HG02840 (cell line): ENCODE measurements at regions not wholly inside any gene's neighbourhood (a gene's known extent, or its start where the extent isn't known, plus 50 kb on each side); places are given as distances from the start of the nearest gene placed in this dataset.
"Not testable (repeated sequence)": the region's sequence is repeated elsewhere in the genome, so short reads cannot be mapped to it uniquely, and the experiment has no call there.

Experiments
- ATAC-seq: cut with Tn5 transposase; IDR thresholded peaks from one replicate; pipeline ENCODE4 v1.9.1; 2021; ENCODE audit warnings: mild to moderate bottlenecking, moderate library complexity, moderate number of reproducible peaks; ENCODE audit not compliant: unreplicated experiment, low FRiP score

GRCh38 chr17:71599583-71599982 lies 521.2 kb upstream of the SOX9 start:
- not testable (repeated sequence) for ATAC-seq

GRCh38 chr17:71600137-71600789 lies 520.6 kb upstream of the SOX9 start:
- ATAC-seq: no peak

- no peak for ATAC-seq
Observed at GRCh38 chr17:71601894-71602504, 518.8 kb upstream of the SOX9 start.

GRCh38 chr17:71613996-71614395 lies 506.8 kb upstream of the SOX9 start:
- no peak for ATAC-seq

GRCh38 chr17:71615820-71616219 lies 505.0 kb upstream of the SOX9 start:
- no peak for ATAC-seq

- ATAC-seq: not testable (repeated sequence)
Observed at GRCh38 chr17:71617767-71618166, 503.1 kb upstream of the SOX9 start.

GRCh38 chr17:71625330-71625729 lies 495.5 kb upstream of the SOX9 start:
- no peak for ATAC-seq

- no peak for ATAC-seq
Observed at GRCh38 chr17:71628306-71628705, 492.5 kb upstream of the SOX9 start.

GRCh38 chr17:71631483-71631882 lies 489.3 kb upstream of the SOX9 start:
- ATAC-seq: no peak

GRCh38 chr17:71632328-71632727 lies 488.5 kb upstream of the SOX9 start:
- no peak for ATAC-seq

- ATAC-seq: no peak
Observed at GRCh38 chr17:71633391-71633849, 487.4 kb upstream of the SOX9 start.

GRCh38 chr17:71634376-71634775 lies 486.4 kb upstream of the SOX9 start:
- no peak for ATAC-seq

- no peak for ATAC-seq
Observed at GRCh38 chr17:71635187-71635586, 485.6 kb upstream of the SOX9 start.

- ATAC-seq: no peak
Observed at GRCh38 chr17:71636644-71637043, 484.2 kb upstream of the SOX9 start.

- no peak for ATAC-seq
Observed at GRCh38 chr17:71638668-71639067, 482.2 kb upstream of the SOX9 start.

- ATAC-seq: no peak
Observed at GRCh38 chr17:71639865-71640264, 481.0 kb upstream of the SOX9 start.

- not testable (repeated sequence) for ATAC-seq
Observed at GRCh38 chr17:71646890-71647289, 473.9 kb upstream of the SOX9 start.

- ATAC-seq: not testable (repeated sequence)
Observed at GRCh38 chr17:71648342-71648741, 472.5 kb upstream of the SOX9 start.

- ATAC-seq: no peak
Observed at GRCh38 chr17:71649941-71650350, 470.9 kb upstream of the SOX9 start.

GRCh38 chr17:71655542-71655941 lies 465.3 kb upstream of the SOX9 start:
- ATAC-seq: no peak

GRCh38 chr17:71656964-71657858 lies 463.6 kb upstream of the SOX9 start:
- ATAC-seq: no peak
